WTC11 (cell line): ENCODE measurements at regions not wholly inside any gene's neighbourhood (a gene's known extent, or its start where the extent isn't known, plus 50 kb on each side); places are given as distances from the start of the nearest gene placed in this dataset.

Experiments used
- ATAC-seq: fragments of 200-7000 bp; cut with Tn5 transposase; 2 replicates; pipeline ENCODE4 v1.10.0; 2021; ENCODE audit warnings: mild to moderate bottlenecking, moderate library complexity
- CTCF ChIA-PET: fragments of 300-600 bp; sonication (Branson Sonifier 250); formaldehyde crosslinking; loops from one replicate; lab custom pipeline; 2021; ENCODE audit warnings: antibody characterized with exemption; lab: Charles Lee
- POLR2A ChIA-PET: fragments of 350-600 bp; sonication (Branson Sonifier 250); formaldehyde crosslinking; loops from one replicate; lab custom pipeline; 2021; ENCODE audit warnings: antibody characterized with exemption; lab: Charles Lee
- DNase-seq: peaks from one replicate; pipeline ENCODE4 v3.0.0; 2021; ENCODE audit warnings: low spot score
- H3K27ac Mint-ChIP-seq: 2 replicates; pipeline ENCODE4 v1.8.0; 2021; ENCODE audit warnings: mixed read lengths
- H3K27me3 Mint-ChIP-seq: 2 replicates; pipeline ENCODE4 v1.8.0; 2021; ENCODE audit warnings: low read depth, mild to moderate bottlenecking, moderate library complexity, mixed read lengths
- H3K36me3 Mint-ChIP-seq: 2 replicates; pipeline ENCODE4 v1.8.0; 2021; ENCODE audit warnings: mixed read lengths
- H3K4me1 Mint-ChIP-seq: 2 replicates; pipeline ENCODE4 v1.8.0; 2022; ENCODE audit warnings: mixed read lengths
- H3K4me3 Mint-ChIP-seq: 2 replicates; pipeline ENCODE4 v1.8.0; 2021; ENCODE audit warnings: mild to moderate bottlenecking, moderate library complexity, mixed read lengths
- H3K9me3 Mint-ChIP-seq: 2 replicates; pipeline ENCODE4 v1.8.0; 2021; ENCODE audit warnings: mixed read lengths
- ATF1 ChIP-seq: sonication (generic); formaldehyde crosslinking; IDR thresholded peaks from 2 replicates; pipeline ENCODE4 v1.8.1; 2023; ENCODE audit warnings: mild to moderate bottlenecking, moderate library complexity, missing genetic modification reagents
- CREM ChIP-seq: sonication (generic); formaldehyde crosslinking; IDR thresholded peaks from 2 replicates; pipeline ENCODE4 v1.8.1; 2022; ENCODE audit warnings: mild to moderate bottlenecking, missing genetic modification reagents, moderate library complexity
- ELF4 ChIP-seq: sonication (generic); formaldehyde crosslinking; IDR thresholded peaks from 2 replicates; pipeline ENCODE4 v1.8.1; 2022; ENCODE audit warnings: low read depth, mild to moderate bottlenecking, moderate library complexity, missing genetic modification reagents
- EMX1 ChIP-seq: fragments of 250-450 bp; sonication (Bioruptor Pico); IDR thresholded peaks from 2 replicates; pipeline ENCODE4 v1.8.0; 2021; ENCODE audit warnings: mild to moderate bottlenecking
- ESRRA ChIP-seq: sonication (generic); formaldehyde crosslinking; IDR thresholded peaks from 2 replicates; pipeline ENCODE4 v1.8.1; 2022; ENCODE audit warnings: mild to moderate bottlenecking, missing genetic modification reagents, borderline replicate concordance
- FOXP1 ChIP-seq: sonication (generic); formaldehyde crosslinking; IDR thresholded peaks from 2 replicates; pipeline ENCODE4 v1.8.0; 2022; ENCODE audit warnings: missing genetic modification reagents, mild to moderate bottlenecking, moderate library complexity, borderline replicate concordance
- GTF2I ChIP-seq: fragments of 250-450 bp; sonication (Bioruptor Pico); conservative IDR thresholded peaks from 2 replicates; pipeline ENCODE4 v1.4.0; 2021; ENCODE audit warnings: mild to moderate bottlenecking
- HMGA2 ChIP-seq: fragments of 250-450 bp; sonication (Bioruptor Pico); IDR thresholded peaks from 2 replicates; pipeline ENCODE4 v1.4.0; 2021; ENCODE audit warnings: mild to moderate bottlenecking, moderate library complexity
- JAZF1 ChIP-seq: fragments of 250-450 bp; sonication (Bioruptor Pico); IDR thresholded peaks from 2 replicates; pipeline ENCODE4 v1.9.0; 2021; ENCODE audit warnings: moderate library complexity, mild to moderate bottlenecking, inconsistent platforms
- NR1H2 ChIP-seq: sonication (generic); formaldehyde crosslinking; IDR thresholded peaks from 2 replicates; pipeline ENCODE4 v1.9.0; 2021; ENCODE audit warnings: mild to moderate bottlenecking, moderate library complexity, missing genetic modification reagents
- OVOL2 ChIP-seq: fragments of 250-450 bp; sonication (Bioruptor Pico); IDR thresholded peaks from 2 replicates; pipeline ENCODE4 v1.9.0; 2021; ENCODE audit warnings: mild to moderate bottlenecking, borderline replicate concordance
- TCF7 ChIP-seq: sonication (generic); formaldehyde crosslinking; IDR thresholded peaks from 2 replicates; pipeline ENCODE4 v1.8.0; 2022; ENCODE audit warnings: mild to moderate bottlenecking, low read depth, missing genetic modification reagents, moderate library complexity
- ZNF138 ChIP-seq: sonication (generic); formaldehyde crosslinking; conservative IDR thresholded peaks from 2 replicates; pipeline ENCODE4 v1.8.1; 2022; ENCODE audit warnings: mild to moderate bottlenecking, moderate library complexity, missing genetic modification reagents
- ZNF317 ChIP-seq: sonication (generic); formaldehyde crosslinking; IDR thresholded peaks from 2 replicates; pipeline ENCODE4 v1.8.1; 2023; ENCODE audit warnings: low read depth, mild to moderate bottlenecking, moderate library complexity, missing genetic modification reagents, borderline replicate concordance
- ZNF416 ChIP-seq: fragments of 250-450 bp; sonication (Bioruptor Pico); IDR thresholded peaks from 2 replicates; pipeline ENCODE4 v1.9.0; 2021; ENCODE audit warnings: mild to moderate bottlenecking, inconsistent platforms
- ZNF423 ChIP-seq: fragments of 250-450 bp; sonication (Bioruptor Pico); IDR thresholded peaks from 2 replicates; pipeline ENCODE4 v2.1.2; 2022; ENCODE audit warnings: mild to moderate bottlenecking, moderate library complexity
- TF ChIP-seq, protein P1 (sequence below): fragments of 250-450 bp; sonication (Bioruptor Pico); IDR thresholded peaks from 2 replicates; pipeline ENCODE4 v1.9.0; 2021; ENCODE audit warnings: moderate library complexity, mild to moderate bottlenecking, inconsistent platforms, borderline replicate concordance
- TF ChIP-seq, protein P2 (sequence below): sonication (generic); formaldehyde crosslinking; IDR thresholded peaks from 2 replicates; pipeline ENCODE4 v1.8.1; 2022; ENCODE audit warnings: missing genetic modification reagents, borderline replicate concordance
- TF ChIP-seq, protein P3 (sequence below): fragments of 250-450 bp; sonication (Bioruptor Pico); IDR thresholded peaks from 2 replicates; pipeline ENCODE4 v1.8.0; 2021; ENCODE audit warnings: mild to moderate bottlenecking
- TF ChIP-seq, protein P4 (sequence below): fragments of 250-450 bp; sonication (Bioruptor Pico); IDR thresholded peaks from 2 replicates; pipeline ENCODE4 v1.9.0; 2021; ENCODE audit warnings: mild to moderate bottlenecking, borderline replicate concordance
- TF ChIP-seq, protein P5 (sequence below): sonication (generic); formaldehyde crosslinking; IDR thresholded peaks from 2 replicates; pipeline ENCODE4 v1.8.0; 2022; ENCODE audit warnings: mild to moderate bottlenecking, missing genetic modification reagents
- TF ChIP-seq, protein P6 (sequence below): sonication (generic); formaldehyde crosslinking; IDR thresholded peaks from 2 replicates; pipeline ENCODE4 v1.8.1; 2022; ENCODE audit warnings: low read depth, missing genetic modification reagents, borderline replicate concordance
- TF ChIP-seq, protein P7 (sequence below): sonication (generic); formaldehyde crosslinking; IDR thresholded peaks from 2 replicates; pipeline ENCODE4 v1.8.0; 2023; ENCODE audit warnings: missing genetic modification reagents

DNA sequence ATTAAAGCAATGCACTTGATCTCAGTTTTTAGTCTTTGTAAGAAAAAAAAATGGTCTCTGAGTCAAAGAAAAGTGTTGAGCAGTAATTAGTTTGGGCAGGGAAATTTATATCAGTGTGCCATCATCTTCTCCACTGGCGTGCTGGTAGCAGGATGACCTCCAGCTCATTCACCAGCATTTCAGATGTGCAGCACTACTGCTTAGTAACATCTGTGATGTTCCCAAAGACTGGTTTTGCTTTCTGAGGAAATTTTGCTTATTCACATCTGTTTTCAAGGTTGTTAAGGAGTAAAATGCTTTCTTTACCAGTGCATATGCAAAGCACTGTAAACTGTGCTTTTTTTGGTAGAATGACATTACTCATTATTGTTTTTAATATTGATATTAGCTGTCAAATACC, 540.4 kb downstream of the TRAM1L1 start (continued):
- TF ChIP-seq OVOL2 (CRISPR knock-in tag): no peak
- TF ChIP-seq ZNF138 (CRISPR knock-in tag): no peak
- TF ChIP-seq, protein P1, sequence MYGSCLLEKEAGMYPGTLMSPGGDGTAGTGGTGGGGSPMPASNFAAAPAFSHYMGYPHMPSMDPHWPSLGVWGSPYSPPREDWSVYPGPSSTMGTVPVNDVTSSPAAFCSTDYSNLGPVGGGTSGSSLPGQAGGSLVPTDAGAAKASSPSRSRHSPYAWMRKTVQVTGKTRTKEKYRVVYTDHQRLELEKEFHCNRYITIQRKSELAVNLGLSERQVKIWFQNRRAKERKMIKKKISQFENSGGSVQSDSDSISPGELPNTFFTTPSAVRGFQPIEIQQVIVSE (CRISPR knock-in tag): no peak

DNA sequence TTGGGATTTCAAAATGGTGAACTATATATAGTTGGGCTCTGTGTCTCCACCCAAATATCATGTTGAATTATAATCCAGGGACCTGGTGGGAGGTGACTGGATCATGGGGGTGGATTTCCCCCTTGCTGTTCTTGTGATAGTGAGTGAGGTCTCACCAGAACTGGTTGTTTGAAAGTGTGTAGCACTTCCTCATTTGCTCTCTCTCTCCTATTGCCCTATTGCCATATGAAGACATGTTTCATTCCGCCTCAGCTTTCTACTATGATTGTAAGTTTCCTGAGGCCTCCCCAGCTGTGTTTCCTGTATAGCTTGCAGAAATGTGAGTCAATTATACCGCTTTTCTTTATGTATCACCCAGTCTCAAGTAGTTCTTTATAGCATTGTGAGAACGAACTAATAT, 545.6 kb downstream of the TRAM1L1 start:
- ATAC-seq: no peak
- H3K9me3 Mint-ChIP-seq: no peaks in the 10 kb centered on the region
- ChIA-PET POLR2A (no interaction called here), CTCF (no interaction called here)
- no peaks in the 10 kb centered on the region for H3K27me3 Mint-ChIP-seq
- no peak for DNase-seq
- H3K36me3 Mint-ChIP-seq: no peaks in the 10 kb centered on the region
- peaks cover 10% of the 10 kb centered on the region for H3K4me1 Mint-ChIP-seq
- H3K27ac Mint-ChIP-seq: no peak overlapping the region
- no peak overlapping the region for H3K4me3 Mint-ChIP-seq
- TF ChIP-seq, protein P2, sequence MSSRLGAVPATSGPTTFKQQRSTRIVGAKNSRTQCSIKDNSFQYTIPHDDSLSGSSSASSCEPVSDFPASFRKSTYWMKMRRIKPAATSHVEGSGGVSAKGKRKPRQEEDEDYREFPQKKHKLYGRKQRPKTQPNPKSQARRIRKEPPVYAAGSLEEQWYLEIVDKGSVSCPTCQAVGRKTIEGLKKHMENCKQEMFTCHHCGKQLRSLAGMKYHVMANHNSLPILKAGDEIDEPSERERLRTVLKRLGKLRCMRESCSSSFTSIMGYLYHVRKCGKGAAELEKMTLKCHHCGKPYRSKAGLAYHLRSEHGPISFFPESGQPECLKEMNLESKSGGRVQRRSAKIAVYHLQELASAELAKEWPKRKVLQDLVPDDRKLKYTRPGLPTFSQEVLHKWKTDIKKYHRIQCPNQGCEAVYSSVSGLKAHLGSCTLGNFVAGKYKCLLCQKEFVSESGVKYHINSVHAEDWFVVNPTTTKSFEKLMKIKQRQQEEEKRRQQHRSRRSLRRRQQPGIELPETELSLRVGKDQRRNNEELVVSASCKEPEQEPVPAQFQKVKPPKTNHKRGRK: no peak
- TF ChIP-seq GTF2I (CRISPR knock-in tag): no peak
- TF ChIP-seq JAZF1 (CRISPR knock-in tag): no peak
- no peak for TF ChIP-seq ZNF423 (CRISPR knock-in tag)
- TF ChIP-seq TCF7 (CRISPR knock-in tag): no peak
- no peak for TF ChIP-seq ZNF317 (CRISPR knock-in tag)
- TF ChIP-seq ZNF416 (CRISPR knock-in tag): no peak

DNA sequence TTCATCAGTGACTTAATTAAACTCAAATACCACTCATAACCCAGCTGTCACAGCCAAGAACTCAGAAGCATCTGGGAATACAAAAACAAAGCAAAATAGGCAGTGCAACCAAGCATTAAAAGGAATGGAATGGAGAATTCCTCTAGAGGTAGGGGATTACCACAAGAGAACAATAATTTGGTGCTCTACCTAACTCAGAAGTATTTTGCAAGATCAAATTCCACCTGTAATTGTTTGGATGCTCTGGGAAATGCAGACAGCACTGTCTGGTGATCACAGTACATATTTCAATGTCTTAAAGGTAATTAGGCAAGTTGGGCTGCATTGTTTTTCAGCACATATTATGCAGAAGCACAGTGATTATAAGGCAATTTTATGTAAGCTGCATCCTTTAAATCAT, 547.5 kb downstream of the TRAM1L1 start:
- CTCF ChIA-PET: no interaction called here
- H3K9me3 Mint-ChIP-seq: no peaks in the 10 kb centered on the region
- no peaks in the 10 kb centered on the region for H3K36me3 Mint-ChIP-seq
- no peaks in the 10 kb centered on the region for H3K27me3 Mint-ChIP-seq
- H3K4me1 Mint-ChIP-seq: peaks cover 14% of the 10 kb centered on the region
- DNase-seq (no peak), ATAC-seq (no peak)
- H3K4me3 Mint-ChIP-seq: no peak overlapping the region
- H3K27ac Mint-ChIP-seq: no peak overlapping the region
- POLR2A ChIA-PET: no interaction called here
- TF ChIP-seq CREM: no peak
- TF ChIP-seq, protein P3, sequence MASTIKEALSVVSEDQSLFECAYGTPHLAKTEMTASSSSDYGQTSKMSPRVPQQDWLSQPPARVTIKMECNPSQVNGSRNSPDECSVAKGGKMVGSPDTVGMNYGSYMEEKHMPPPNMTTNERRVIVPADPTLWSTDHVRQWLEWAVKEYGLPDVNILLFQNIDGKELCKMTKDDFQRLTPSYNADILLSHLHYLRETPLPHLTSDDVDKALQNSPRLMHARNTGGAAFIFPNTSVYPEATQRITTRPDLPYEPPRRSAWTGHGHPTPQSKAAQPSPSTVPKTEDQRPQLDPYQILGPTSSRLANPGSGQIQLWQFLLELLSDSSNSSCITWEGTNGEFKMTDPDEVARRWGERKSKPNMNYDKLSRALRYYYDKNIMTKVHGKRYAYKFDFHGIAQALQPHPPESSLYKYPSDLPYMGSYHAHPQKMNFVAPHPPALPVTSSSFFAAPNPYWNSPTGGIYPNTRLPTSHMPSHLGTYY: no peak
- TF ChIP-seq, protein P4, sequence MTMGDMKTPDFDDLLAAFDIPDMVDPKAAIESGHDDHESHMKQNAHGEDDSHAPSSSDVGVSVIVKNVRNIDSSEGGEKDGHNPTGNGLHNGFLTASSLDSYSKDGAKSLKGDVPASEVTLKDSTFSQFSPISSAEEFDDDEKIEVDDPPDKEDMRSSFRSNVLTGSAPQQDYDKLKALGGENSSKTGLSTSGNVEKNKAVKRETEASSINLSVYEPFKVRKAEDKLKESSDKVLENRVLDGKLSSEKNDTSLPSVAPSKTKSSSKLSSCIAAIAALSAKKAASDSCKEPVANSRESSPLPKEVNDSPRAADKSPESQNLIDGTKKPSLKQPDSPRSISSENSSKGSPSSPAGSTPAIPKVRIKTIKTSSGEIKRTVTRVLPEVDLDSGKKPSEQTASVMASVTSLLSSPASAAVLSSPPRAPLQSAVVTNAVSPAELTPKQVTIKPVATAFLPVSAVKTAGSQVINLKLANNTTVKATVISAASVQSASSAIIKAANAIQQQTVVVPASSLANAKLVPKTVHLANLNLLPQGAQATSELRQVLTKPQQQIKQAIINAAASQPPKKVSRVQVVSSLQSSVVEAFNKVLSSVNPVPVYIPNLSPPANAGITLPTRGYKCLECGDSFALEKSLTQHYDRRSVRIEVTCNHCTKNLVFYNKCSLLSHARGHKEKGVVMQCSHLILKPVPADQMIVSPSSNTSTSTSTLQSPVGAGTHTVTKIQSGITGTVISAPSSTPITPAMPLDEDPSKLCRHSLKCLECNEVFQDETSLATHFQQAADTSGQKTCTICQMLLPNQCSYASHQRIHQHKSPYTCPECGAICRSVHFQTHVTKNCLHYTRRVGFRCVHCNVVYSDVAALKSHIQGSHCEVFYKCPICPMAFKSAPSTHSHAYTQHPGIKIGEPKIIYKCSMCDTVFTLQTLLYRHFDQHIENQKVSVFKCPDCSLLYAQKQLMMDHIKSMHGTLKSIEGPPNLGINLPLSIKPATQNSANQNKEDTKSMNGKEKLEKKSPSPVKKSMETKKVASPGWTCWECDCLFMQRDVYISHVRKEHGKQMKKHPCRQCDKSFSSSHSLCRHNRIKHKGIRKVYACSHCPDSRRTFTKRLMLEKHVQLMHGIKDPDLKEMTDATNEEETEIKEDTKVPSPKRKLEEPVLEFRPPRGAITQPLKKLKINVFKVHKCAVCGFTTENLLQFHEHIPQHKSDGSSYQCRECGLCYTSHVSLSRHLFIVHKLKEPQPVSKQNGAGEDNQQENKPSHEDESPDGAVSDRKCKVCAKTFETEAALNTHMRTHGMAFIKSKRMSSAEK: no peak
- no peak for TF ChIP-seq HMGA2 (CRISPR knock-in tag)
- TF ChIP-seq, protein P5, sequence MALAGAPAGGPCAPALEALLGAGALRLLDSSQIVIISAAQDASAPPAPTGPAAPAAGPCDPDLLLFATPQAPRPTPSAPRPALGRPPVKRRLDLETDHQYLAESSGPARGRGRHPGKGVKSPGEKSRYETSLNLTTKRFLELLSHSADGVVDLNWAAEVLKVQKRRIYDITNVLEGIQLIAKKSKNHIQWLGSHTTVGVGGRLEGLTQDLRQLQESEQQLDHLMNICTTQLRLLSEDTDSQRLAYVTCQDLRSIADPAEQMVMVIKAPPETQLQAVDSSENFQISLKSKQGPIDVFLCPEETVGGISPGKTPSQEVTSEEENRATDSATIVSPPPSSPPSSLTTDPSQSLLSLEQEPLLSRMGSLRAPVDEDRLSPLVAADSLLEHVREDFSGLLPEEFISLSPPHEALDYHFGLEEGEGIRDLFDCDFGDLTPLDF (CRISPR knock-in tag): no peak
- TF ChIP-seq NR1H2 (CRISPR knock-in tag): no peak
- TF ChIP-seq, protein P6, sequence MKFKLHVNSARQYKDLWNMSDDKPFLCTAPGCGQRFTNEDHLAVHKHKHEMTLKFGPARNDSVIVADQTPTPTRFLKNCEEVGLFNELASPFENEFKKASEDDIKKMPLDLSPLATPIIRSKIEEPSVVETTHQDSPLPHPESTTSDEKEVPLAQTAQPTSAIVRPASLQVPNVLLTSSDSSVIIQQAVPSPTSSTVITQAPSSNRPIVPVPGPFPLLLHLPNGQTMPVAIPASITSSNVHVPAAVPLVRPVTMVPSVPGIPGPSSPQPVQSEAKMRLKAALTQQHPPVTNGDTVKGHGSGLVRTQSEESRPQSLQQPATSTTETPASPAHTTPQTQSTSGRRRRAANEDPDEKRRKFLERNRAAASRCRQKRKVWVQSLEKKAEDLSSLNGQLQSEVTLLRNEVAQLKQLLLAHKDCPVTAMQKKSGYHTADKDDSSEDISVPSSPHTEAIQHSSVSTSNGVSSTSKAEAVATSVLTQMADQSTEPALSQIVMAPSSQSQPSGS (CRISPR knock-in tag): no peak
- no peak for TF ChIP-seq ATF1 (CRISPR knock-in tag)
- no peak for TF ChIP-seq EMX1 (CRISPR knock-in tag)
- TF ChIP-seq, protein P1 (CRISPR knock-in tag): no peak
- no peak for TF ChIP-seq ESRRA
- no peak for TF ChIP-seq ELF4 (CRISPR knock-in tag)
- TF ChIP-seq FOXP1 (CRISPR knock-in tag): no peak
- TF ChIP-seq, protein P7, sequence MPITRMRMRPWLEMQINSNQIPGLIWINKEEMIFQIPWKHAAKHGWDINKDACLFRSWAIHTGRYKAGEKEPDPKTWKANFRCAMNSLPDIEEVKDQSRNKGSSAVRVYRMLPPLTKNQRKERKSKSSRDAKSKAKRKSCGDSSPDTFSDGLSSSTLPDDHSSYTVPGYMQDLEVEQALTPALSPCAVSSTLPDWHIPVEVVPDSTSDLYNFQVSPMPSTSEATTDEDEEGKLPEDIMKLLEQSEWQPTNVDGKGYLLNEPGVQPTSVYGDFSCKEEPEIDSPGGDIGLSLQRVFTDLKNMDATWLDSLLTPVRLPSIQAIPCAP (CRISPR knock-in tag): no peak
